Left ventricle myocardium inferior (tissue), 1 donor: ENCODE measurements at regions not wholly inside any gene's neighbourhood (a gene's known extent, or its start where the extent isn't known, plus 50 kb on each side); places are given as distances from the start of the nearest gene placed in this dataset.

Experiments
- DNase-seq: peaks from one replicate; pipeline ENCODE4 v3.0.0-alpha.2; 2020
- H3K27ac ChIP-seq: fragments of 200-600 bp; replicated peaks from 2 replicates; pipeline ENCODE4 v1.8.0; 2021
- H3K27me3 ChIP-seq: fragments of 200-600 bp; 2 replicates; pipeline ENCODE4 v1.8.0; 2021; ENCODE audit warnings: low read depth
- H3K36me3 ChIP-seq: fragments of 200-600 bp; 2 replicates; pipeline ENCODE4 v1.8.0; 2021
- H3K4me1 ChIP-seq: fragments of 200-600 bp; 2 replicates; pipeline ENCODE4 v1.8.0; 2021
- H3K4me3 ChIP-seq: fragments of 200-600 bp; 2 replicates; pipeline ENCODE4 v1.8.0; 2021; ENCODE audit warnings: mild to moderate bottlenecking, moderate library complexity
- H3K9me3 ChIP-seq: fragments of 200-600 bp; replicated peaks from 2 replicates; pipeline ENCODE4 v1.8.0; 2021
- CTCF ChIP-seq: fragments of 200-600 bp; IDR thresholded peaks from 2 replicates; pipeline ENCODE4 v1.8.0; 2021; ENCODE audit warnings: antibody characterized with exemption, mild to moderate bottlenecking, borderline replicate concordance
- intact Hi-C: fragments of 100-400 bp; cut with micrococcal nuclease; formaldehyde crosslinking; loops from one replicate; pipeline ENCODE4 v1.11.0; 2022
- donor health status: DM: no; HTN: yes; CAD: no; lungs with severe emphysema.

GRCh38 chr6:18585032-18585573 is 198.0 kb downstream of the RNF144B start:
- no peaks in the 10 kb centered on the region for H3K36me3 ChIP-seq
- H3K27ac ChIP-seq, result no peak overlapping the region
- intact Hi-C loops, result no loop called here
- DNase-seq, result no peak
- TF ChIP-seq CTCF, result no peak
- H3K27me3 ChIP-seq, result peaks cover 10% of the 10 kb centered on the region
- no peaks in the 10 kb centered on the region for H3K9me3 ChIP-seq
- H3K4me1 ChIP-seq, result no peaks in the 10 kb centered on the region
- H3K4me3 ChIP-seq, result no peak overlapping the region

DNA sequence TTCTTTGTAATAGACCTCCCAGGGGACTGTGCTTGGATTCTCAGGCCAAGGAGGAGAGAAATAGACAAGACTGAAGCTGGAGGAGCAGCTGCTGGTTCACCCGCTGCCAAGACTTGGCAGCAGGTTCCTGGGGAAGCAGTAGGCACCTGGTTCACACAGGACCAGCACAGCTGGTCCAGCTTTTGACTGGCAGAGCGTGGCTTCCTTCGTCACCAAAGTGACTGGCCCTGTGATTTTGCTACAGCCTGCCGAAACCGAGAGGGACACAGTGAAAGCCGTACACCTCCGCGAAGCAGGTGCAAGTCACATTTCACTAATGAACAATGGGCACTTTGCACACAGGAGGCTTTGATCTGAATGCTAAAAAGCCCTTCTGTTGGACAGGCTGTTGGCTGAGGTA is 199.0 kb downstream of the RNF144B start:
- H3K4me1 ChIP-seq, result no peaks in the 10 kb centered on the region
- H3K27me3 ChIP-seq, result peaks cover 10% of the 10 kb centered on the region
- no peaks in the 10 kb centered on the region for H3K36me3 ChIP-seq
- H3K4me3 ChIP-seq, result no peak overlapping the region
- H3K27ac ChIP-seq, result no peak overlapping the region
- intact Hi-C loops, result no loop called here
- H3K9me3 ChIP-seq, result no peaks in the 10 kb centered on the region
- DNase-seq, result no peak
- no peak for TF ChIP-seq CTCF

GRCh38 chr6:18595774-18596530 is 208.8 kb downstream of the RNF144B start:
- H3K4me3 ChIP-seq, result no peak overlapping the region
- no peak for DNase-seq
- peaks cover 15% of the 10 kb centered on the region for H3K27me3 ChIP-seq
- H3K9me3 ChIP-seq, result no peaks in the 10 kb centered on the region
- peak; percentile 91 for TF ChIP-seq CTCF
- H3K4me1 ChIP-seq, result no peaks in the 10 kb centered on the region
- H3K27ac ChIP-seq, result no peak overlapping the region
- no peaks in the 10 kb centered on the region for H3K36me3 ChIP-seq
- intact Hi-C loops, result no loop called here

GRCh38 chr6:18596531-18596835 is 209.3 kb downstream of the RNF144B start:
- no peak overlapping the region for H3K4me3 ChIP-seq
- DNase-seq, result no peak
- H3K27me3 ChIP-seq, result peaks cover 13% of the 10 kb centered on the region
- intact Hi-C loops, result no loop called here
- no peaks in the 10 kb centered on the region for H3K9me3 ChIP-seq
- no peaks in the 10 kb centered on the region for H3K36me3 ChIP-seq
- H3K4me1 ChIP-seq, result no peaks in the 10 kb centered on the region
- no peak overlapping the region for H3K27ac ChIP-seq
- TF ChIP-seq CTCF, result peak; percentile 0

- Histone ChIP-seq H3K27ac (no peak overlapping the region), H3K9me3 (no peaks in the 10 kb centered on the region), H3K4me3 (no peak overlapping the region), H3K36me3 (no peaks in the 10 kb centered on the region), H3K27me3 (peaks cover 3% of the 10 kb centered on the region), H3K4me1 (no peaks in the 10 kb centered on the region)
- intact Hi-C loops, result no loop called here
- no peak for DNase-seq
- no peak for TF ChIP-seq CTCF
These were observed 211.6 kb downstream of the RNF144B start for GRCh38 chr6:18598551-18599264.
